PC-3 (cell line): ENCODE measurements at regions not wholly inside any gene's neighbourhood (a gene's known extent, or its start where the extent isn't known, plus 50 kb on each side); places are given as distances from the start of the nearest gene placed in this dataset.
A peak's percentile ranks its signal among the peaks of the same experiment; 100 is the strongest.

Source experiments
- ATAC-seq: fragments of 200-7000 bp; cut with Tn5 transposase; 2 replicates; pipeline ENCODE4 v1.9.1; 2020; ENCODE audit warnings: mild to moderate bottlenecking, moderate library complexity
- BruUV-seq: library from RNA; stranded (reverse); fragments of 400-500 nt; replicated peaks from 2 replicates; lab custom pipeline; 2021; lab: Mats Ljungman, UMichigan
- CTCF ChIA-PET: fragments of 300-600 bp; sonication (Branson Sonifier 250); formaldehyde crosslinking; loops from one replicate; lab custom pipeline; 2022; ENCODE audit warnings: antibody characterized with exemption; lab: Charles Lee
- POLR2A ChIA-PET: fragments of 300-600 bp; sonication (Branson Sonifier 250); formaldehyde crosslinking; loops from one replicate; lab custom pipeline; 2022; ENCODE audit warnings: antibody characterized with exemption; ENCODE audit not compliant: unreplicated experiment; lab: Charles Lee
- DNase-seq: peaks from one replicate; pipeline ENCODE4 v3.0.0-alpha.2; 2015
- H2AFZ ChIP-seq: fragments of 300-600 bp; sonication (generic); 2 replicates; pipeline ENCODE4 v1.6.0; 2016; ENCODE audit warnings: antibody characterized with exemption, low read length
- H3F3A ChIP-seq: fragments of 300-600 bp; sonication (generic); one replicate; pipeline ENCODE4 v1.6.0; 2017; ENCODE audit warnings: antibody characterized with exemption, low read length, control low read depth, mild to moderate bottlenecking; ENCODE audit not compliant: unreplicated experiment
- H3K27ac ChIP-seq: fragments of 300-600 bp; sonication (generic); 2 replicates; pipeline ENCODE4 v1.5.1; 2016; ENCODE audit warnings: mild to moderate bottlenecking, low read length
- H3K27me3 ChIP-seq: fragments of 300-600 bp; sonication (generic); 2 replicates; pipeline ENCODE4 v1.6.1; 2016; ENCODE audit warnings: low read length, mixed read lengths
- H3K36me3 ChIP-seq: fragments of 300-600 bp; sonication (generic); 2 replicates; pipeline ENCODE4 v1.6.1; 2016; ENCODE audit warnings: low read depth, mixed run types, low read length, mixed read lengths
- H3K4me1 ChIP-seq: fragments of 300-600 bp; sonication (generic); 2 replicates; pipeline ENCODE4 v1.5.1; 2016; ENCODE audit warnings: low read length; ENCODE audit not compliant: insufficient read depth
- H3K4me2 ChIP-seq: fragments of 300-600 bp; sonication (generic); 2 replicates; pipeline ENCODE4 v1.6.0; 2016; ENCODE audit warnings: low read length
- H3K4me3 ChIP-seq: fragments of 300-600 bp; sonication (generic); 2 replicates; pipeline ENCODE4 v1.5.1; 2016; ENCODE audit warnings: mild to moderate bottlenecking, low read length, mixed read lengths
- H3K79me2 ChIP-seq: fragments of 300-600 bp; sonication (generic); 2 replicates; pipeline ENCODE4 v1.6.1; 2017; ENCODE audit warnings: low read length, mixed read lengths
- H3K9ac ChIP-seq: fragments of 300-600 bp; sonication (generic); 2 replicates; pipeline ENCODE4 v1.6.0; 2016; ENCODE audit warnings: mild to moderate bottlenecking, low read length
- H3K9me2 ChIP-seq: fragments of 300-600 bp; sonication (generic); replicated peaks from 2 replicates; pipeline ENCODE4 v1.6.1; 2016; ENCODE audit warnings: mixed run types, low read length, mixed read lengths
- H3K9me3 ChIP-seq: fragments of 300-600 bp; sonication (generic); 2 replicates; pipeline ENCODE4 v1.6.1; 2016; ENCODE audit warnings: low read length, mixed read lengths
- H4K20me1 ChIP-seq: fragments of 300-600 bp; sonication (generic); 2 replicates; pipeline ENCODE4 v1.6.1; 2016; ENCODE audit warnings: low read length, mixed read lengths
- CTCF ChIP-seq: fragments of 300-600 bp; sonication (generic); conservative IDR thresholded peaks from 2 replicates; pipeline ENCODE4 v1.5.1; 2017; ENCODE audit warnings: antibody characterized with exemption, low read depth, mild to moderate bottlenecking, low read length
- EZH2 ChIP-seq: fragments of 300-600 bp; sonication (generic); IDR thresholded peaks from one replicate; pipeline ENCODE4 v1.6.1; 2017; ENCODE audit warnings: antibody characterized with exemption, mild to moderate bottlenecking, low read length; ENCODE audit not compliant: unreplicated experiment
- EZH2phosphoT487 ChIP-seq: fragments of 300-600 bp; sonication (generic); IDR thresholded peaks from 2 replicates; pipeline ENCODE4 v1.6.1; 2018; ENCODE audit warnings: mild to moderate bottlenecking, antibody characterized with exemption, low read length, borderline replicate concordance
- intact Hi-C: fragments of 100-400 bp; cut with micrococcal nuclease; formaldehyde crosslinking; loops from 2 replicates; pipeline ENCODE4 v1.9.0; 2023

DNA sequence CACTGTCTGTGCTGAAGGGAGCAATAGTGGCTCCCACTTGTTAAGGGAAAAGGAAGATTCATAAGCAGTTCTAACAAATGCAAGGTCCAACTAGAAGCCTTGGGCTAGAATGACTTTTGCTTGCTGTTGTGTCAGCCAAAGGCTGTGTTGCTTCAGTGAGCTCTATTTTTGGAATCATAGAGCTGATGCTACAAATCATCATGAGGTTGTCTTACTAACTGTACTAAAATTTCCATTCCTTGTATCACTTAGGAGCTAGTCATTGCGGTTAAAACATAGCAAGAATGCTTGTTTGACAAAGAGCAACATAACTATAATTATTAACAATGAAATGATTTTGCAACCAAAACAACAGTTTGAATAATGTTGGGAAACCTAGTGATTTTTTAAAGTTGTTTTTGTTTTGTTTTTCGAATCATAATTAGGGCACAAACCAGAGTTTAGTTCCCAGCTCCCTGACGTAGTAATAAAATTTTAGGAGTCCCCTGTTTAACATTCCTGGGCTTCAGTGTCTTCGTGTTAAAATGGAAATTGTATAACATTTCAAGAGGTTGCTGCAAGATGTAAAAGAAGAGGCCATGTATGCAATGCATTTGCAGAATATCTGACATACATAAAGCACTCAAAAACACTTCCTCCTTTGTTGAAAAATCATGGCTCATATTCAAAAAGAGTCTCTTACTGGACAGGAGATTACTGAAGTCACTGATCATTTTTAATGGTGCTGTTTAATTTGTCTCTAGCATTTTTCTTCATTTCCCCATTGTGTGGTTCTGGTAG lies 183.4 kb downstream of the MACC1 start:
- TF ChIP-seq EZH2 (no peak), EZH2phosphoT487 (no peak), CTCF (no peak)
- H2AFZ ChIP-seq: no peak overlapping the region
- no peak overlapping the region for H3K9ac ChIP-seq
- no peak overlapping the region for H3K27ac ChIP-seq
- no peaks in the 10 kb centered on the region for H3K27me3 ChIP-seq
- POLR2A ChIA-PET: no interaction called here
- no peaks in the 10 kb centered on the region for H3K9me2 ChIP-seq
- no peaks in the 10 kb centered on the region for H3K36me3 ChIP-seq
- no peak overlapping the region for H3K4me3 ChIP-seq
- H3K4me1 ChIP-seq: peaks cover 21% of the 10 kb centered on the region
- no peaks in the 10 kb centered on the region for H3K79me2 ChIP-seq
- no peaks in the 10 kb centered on the region for H3F3A ChIP-seq
- H3K4me2 ChIP-seq: no peak overlapping the region
- DNase-seq (peak; percentile 12), ATAC-seq (no peak)
- H3K9me3 ChIP-seq: no peaks in the 10 kb centered on the region
- no peaks in the 10 kb centered on the region for H4K20me1 ChIP-seq
- no TSS peak for BruUV-seq
- CTCF ChIA-PET: no interaction called here
- intact Hi-C loops: no loop called here

DNA sequence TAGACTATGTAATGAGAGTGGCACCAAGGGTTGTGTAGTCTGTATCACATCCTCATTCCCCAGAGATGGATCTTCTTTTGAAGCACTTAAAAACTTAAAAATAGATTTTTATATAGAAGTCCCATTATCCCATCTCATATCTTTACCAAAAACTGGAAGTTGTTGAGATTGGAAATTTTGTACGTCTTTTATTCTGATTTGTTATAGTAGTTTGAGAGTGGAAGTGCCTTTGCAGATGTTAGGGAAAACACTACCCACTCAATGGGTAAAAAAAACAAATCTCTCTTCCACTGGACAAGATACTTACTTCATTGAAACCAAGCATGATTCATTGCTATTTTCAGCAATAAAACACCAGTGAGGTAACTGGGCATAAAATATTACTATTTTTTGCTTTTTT lies 184.4 kb downstream of the MACC1 start:
- Histone ChIP-seq H3K4me3 (no peak overlapping the region), H3K9me2 (no peaks in the 10 kb centered on the region), H3K27ac (no peak overlapping the region), H3K9ac (no peak overlapping the region), H3K36me3 (no peaks in the 10 kb centered on the region), H3K27me3 (no peaks in the 10 kb centered on the region), H4K20me1 (no peaks in the 10 kb centered on the region), H3K9me3 (no peaks in the 10 kb centered on the region), H3K79me2 (no peaks in the 10 kb centered on the region), H3F3A (no peaks in the 10 kb centered on the region), H3K4me1 (peaks cover 21% of the 10 kb centered on the region), H2AFZ (no peak overlapping the region), H3K4me2 (no peak overlapping the region)
- ATAC-seq: no peak
- DNase-seq: no peak
- ChIA-PET CTCF (no interaction called here), POLR2A (no interaction called here)
- TF ChIP-seq EZH2 (no peak), EZH2phosphoT487 (no peak), CTCF (no peak)
- intact Hi-C loops: no loop called here
- BruUV-seq: no TSS peak

- Histone ChIP-seq H2AFZ (no peak overlapping the region), H3K27me3 (no peaks in the 10 kb centered on the region), H3K9ac (peak overlapping the region; percentile 11; the same call in 1 of the 2 replicates), H3K4me1 (peaks cover 21% of the 10 kb centered on the region), H4K20me1 (no peaks in the 10 kb centered on the region), H3K9me3 (no peaks in the 10 kb centered on the region), H3K36me3 (no peaks in the 10 kb centered on the region), H3K27ac (peak overlapping the region; percentile 52), H3K4me3 (peak overlapping the region; percentile 12; the same call in 1 of the 2 replicates), H3K4me2 (peak overlapping the region; percentile 70), H3K9me2 (no peaks in the 10 kb centered on the region), H3F3A (no peaks in the 10 kb centered on the region), H3K79me2 (no peaks in the 10 kb centered on the region)
- ATAC-seq (peak; percentile 98), DNase-seq (peak; percentile 86)
- intact Hi-C loops: loop anchor here (1.0 to 2.0 kb wide), 4 partner anchors 18 to 274 kb away; no protein-coding TSS in a partner anchor
- ChIA-PET CTCF (interaction anchor here (0.7 to 0.9 kb wide), 3 partner anchors 276 to 567 kb away, joined by 3 to 7 read pairs (median 3); no protein-coding TSS in a partner anchor), POLR2A (interaction anchor here (0.6 kb wide), 3 partner anchors 14 to 187 kb away, joined by 3 to 6 read pairs (median 5); no protein-coding TSS in a partner anchor)
- BruUV-seq: no TSS peak
- TF ChIP-seq EZH2phosphoT487: no peak
- TF ChIP-seq CTCF: no peak
- TF ChIP-seq EZH2: no peak
Measured at GRCh38 chr7:20030915-20031362, 186.2 kb downstream of the MACC1 start.
